IPS-NIHi11 (cell line): ENCODE measurements at regions not wholly inside any gene's neighbourhood (a gene's known extent, or its start where the extent isn't known, plus 50 kb on each side); places are given as distances from the start of the nearest gene placed in this dataset.

ENCODE experiments used
- DNase-seq: peaks from one replicate; pipeline ENCODE4 v3.0.0; 2012; ENCODE audit warnings: mixed read lengths, low spot score

DNA sequence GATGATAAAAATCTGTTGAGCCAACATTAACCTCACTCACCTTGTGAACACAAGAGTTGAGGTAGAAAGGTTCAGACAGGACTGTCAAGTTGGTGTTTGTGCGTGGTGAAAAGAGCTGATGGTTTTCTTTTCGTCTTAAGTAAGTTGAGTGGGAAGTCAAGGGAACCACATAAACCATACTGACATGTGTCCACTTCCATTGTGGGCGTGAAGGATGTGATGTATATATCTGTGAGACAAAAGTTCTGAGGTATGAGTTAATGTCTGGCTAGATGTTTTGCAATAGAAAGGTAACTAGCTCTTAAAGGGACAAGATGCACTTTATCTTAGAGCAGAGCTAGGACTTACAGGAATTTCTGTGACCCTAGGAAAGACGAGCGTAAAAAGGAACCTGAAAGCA is 1272.1 kb upstream of the ADGRB3 start:
- no peak for DNase-seq

DNA sequence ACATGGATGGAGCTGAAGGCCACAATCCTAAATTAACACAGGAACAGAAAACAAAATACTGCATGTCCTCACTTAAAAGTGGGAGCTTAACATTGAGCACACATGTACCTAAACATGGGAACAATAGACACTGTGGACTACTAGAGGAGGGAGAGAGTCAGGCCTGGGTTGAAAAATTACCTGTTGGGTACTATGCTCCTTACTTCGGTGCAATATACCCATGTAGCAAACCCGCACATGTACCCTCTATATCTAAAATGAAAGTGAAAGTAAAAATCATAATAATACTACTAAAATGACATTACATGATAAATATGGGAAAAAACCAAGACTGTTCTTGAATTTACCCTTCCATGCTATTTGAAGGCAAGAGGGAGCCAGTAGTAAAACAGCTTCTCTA is 1273.8 kb upstream of the ADGRB3 start:
- DNase-seq: no peak

DNA sequence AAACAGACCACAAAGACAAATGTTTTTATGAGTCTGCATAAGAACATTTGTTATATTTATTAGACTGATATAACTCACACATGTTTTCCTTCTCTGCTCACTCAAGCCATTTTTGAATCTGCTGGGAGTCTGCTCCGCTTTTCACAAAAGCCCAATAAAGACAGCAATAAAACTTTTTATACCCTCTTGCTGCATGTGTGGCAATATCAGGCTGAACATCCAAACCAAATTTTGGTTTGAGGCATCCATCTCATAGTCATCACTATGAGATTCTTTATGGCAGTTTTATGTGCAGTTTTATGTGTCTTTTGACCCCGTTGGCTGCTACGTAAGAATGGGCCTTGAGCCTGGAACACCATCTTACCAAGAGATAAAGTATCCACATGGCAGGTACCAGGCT is 1276.8 kb upstream of the ADGRB3 start:
- no peak for DNase-seq

DNA sequence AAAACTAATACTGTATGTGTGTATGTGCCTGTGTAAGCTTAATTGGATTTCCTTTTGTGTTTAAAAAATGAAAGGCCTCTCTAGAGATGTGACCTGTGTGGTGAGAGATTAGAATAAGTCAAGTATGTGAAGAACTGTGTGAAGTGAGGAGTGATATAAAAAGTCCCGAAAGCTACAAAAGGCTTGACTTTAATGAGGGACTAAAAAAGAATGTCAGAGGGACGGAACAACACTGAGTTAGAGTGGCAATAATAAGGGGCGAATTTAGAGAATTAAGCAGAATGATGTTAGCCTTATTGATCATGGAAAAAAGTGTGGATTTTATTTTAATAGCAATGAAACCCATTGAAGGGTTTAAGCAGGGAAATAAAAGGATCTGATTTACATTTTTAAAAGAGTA is 1281.2 kb upstream of the ADGRB3 start:
- DNase-seq: no peak

DNA sequence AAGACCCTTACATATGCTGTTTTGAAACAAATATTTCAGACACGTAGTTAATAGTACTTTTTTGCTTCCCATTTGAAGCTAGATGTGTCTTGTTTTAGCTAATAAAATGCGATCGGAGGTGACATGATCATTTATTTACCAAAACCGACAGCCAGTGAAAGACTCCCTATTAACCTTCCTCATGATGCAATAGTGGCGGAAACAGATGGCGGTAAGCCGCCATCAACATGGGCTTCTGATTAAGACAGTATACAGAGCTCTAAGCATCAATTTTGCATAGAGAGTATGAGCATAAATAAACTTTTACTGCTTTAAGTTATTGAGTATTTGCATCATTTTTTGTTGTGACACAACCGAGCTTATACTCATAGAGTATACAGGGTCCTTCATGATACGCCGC is 1282.4 kb upstream of the ADGRB3 start:
- no peak for DNase-seq

DNA sequence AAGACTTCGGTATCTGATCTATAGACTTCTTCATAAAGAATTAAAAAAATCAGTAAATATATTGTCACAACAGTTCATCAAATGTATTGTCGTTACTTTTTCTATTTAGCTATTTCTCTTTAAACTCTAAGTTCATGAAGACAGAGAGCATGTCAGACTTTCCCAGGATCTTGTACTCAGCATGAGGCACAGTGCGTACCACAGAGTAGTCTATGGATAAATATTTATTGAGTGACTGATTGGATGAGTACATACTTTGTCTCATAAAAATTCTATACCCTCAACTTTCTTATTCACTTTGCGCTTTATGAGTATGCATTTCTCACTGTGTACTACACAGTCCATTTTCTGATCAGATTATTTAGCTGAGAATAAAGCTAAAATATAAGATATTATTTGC is 1284.4 kb upstream of the ADGRB3 start:
- DNase-seq: no peak

DNA sequence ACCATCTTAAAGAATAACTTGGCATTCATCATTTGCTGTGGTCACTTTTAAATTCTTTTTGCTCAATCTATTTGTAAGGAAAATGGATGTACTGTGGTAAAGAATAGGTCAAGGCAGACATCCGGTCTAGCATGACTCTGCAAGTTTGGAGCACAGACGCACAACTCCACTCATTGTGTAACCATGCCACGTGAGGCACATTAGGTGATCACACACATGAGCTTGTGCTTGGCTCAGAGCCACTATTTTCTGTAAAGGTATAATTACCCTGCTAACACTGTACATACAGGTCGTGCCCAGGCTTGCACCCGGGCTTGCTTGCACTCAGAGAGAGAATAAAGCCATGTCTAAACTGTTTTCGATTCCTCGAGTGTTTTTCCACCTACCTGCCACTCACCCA is 1289.1 kb upstream of the ADGRB3 start:
- no peak for DNase-seq

DNA sequence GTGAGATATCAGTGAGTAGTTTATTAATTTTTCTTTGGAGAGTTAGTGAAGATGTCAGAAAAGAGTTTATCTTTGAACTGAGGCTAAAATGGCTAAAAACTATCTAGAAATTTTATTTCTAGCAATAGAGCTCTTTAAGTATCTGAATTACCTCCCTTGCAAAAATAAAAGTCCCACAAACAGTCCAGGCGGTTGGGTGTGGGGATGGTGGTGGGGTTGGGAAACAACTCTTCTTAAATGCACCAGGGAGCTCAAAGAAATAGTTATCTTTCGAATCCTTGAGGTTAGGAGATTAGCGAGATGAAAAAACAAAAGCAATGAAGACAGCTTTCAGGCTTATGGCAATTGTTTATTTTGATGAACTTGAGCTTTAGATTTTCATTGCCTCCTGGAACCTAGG is 1299.1 kb upstream of the ADGRB3 start:
- DNase-seq: no peak

DNA sequence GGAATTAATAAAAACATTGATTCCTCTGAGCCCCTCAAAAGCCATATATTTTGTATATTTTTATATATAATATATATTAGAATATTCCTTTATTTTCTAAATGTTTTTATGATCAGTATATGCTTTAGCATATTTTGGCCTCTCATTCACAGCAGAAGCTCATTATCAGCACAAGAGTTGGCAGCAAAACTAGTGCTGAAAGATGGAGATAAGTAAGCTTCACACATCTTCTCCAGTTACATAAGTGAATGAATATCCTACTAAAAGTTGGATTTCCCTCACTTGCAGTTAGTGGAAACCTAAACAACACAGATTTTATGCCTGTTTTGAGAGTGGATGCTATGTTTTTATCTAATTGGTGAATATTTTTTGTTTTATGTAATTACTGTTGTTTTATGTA is 1303.8 kb upstream of the ADGRB3 start:
- no peak for DNase-seq

DNA sequence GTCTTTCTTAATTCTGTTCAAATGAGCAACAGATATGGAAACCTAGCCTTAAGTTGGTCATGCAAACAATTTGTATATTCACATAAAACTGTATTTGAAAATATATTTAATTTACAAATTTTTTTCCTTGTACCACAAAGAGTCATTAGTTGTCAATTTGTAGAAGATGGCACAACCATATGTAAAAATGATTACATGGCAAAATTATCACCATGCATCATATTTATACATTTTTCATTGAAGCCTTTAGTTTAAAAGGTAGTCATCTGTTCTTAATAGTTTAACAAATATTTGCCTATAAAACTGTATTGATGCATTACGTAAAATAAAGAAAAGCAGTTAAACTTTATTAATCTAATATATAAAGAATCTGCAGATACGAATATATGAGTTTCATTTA is 1306.8 kb upstream of the ADGRB3 start:
- no peak for DNase-seq

DNA sequence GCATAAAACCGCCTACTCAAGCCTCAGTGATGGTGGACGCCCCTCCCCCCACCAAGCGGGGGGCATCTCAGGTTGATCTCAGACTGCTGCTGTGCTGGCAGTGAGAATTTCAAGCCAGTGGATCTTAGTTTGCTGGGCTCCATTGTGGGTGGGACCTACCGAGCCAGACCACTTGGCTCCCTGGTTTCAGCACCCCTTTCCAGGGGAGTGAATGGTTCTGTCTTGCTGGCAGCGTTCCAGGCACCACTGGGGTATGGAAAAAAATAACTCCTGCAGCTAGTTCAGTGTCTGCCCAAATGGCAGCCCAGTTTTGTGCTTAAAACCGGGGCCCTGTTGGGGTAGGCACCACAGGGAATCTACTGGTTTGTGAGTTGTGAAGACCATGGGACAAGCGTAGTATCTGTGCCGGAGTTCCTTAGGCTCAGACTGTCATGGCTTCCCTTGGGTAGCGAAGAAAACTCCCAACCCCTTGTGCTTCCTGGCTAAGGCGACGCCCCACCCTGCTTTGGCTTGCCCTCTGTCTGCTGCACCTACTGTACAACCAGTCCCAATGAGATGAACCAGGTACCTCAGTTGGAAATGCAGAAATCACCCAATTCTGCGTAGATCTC is 1334.5 kb upstream of the ADGRB3 start:
- no peak for DNase-seq

DNA sequence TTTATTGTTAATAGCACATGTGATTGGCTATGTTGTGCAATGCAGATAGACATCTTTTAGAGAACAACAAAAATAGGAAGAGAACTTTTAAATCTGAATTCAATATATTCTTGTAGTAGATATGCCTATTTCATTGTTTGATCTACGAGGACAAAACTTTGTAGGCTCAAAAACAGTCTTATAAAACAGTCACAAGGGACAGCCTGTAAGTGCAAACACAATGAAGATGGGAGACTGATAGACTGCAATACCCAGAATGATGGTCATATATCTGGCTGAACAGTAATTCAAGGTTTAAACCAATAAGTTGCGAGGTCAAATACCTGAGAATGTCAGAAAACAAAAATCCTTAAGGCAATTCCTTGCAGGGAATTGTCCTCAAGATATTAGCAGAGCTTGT is 1342.9 kb upstream of the ADGRB3 start:
- DNase-seq: no peak

DNA sequence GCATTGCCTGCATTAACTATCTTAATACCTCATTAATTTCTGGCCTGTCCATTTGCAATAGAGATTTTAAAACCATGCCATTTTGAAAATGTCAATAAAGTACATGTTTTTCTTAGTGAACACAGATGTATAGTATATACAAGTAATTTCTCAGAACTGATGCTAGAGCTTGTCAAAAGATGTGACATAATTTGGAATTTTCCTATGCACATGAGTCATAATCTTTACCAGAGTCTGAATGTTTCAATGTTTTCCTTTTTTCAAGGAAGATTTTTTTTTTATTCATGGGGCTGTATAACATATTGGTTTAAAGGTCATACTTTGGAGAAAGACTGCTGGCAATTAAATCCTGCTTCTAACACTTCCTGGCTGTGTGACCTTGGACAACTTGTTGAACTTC is 1347.5 kb upstream of the ADGRB3 start:
- DNase-seq: no peak

DNA sequence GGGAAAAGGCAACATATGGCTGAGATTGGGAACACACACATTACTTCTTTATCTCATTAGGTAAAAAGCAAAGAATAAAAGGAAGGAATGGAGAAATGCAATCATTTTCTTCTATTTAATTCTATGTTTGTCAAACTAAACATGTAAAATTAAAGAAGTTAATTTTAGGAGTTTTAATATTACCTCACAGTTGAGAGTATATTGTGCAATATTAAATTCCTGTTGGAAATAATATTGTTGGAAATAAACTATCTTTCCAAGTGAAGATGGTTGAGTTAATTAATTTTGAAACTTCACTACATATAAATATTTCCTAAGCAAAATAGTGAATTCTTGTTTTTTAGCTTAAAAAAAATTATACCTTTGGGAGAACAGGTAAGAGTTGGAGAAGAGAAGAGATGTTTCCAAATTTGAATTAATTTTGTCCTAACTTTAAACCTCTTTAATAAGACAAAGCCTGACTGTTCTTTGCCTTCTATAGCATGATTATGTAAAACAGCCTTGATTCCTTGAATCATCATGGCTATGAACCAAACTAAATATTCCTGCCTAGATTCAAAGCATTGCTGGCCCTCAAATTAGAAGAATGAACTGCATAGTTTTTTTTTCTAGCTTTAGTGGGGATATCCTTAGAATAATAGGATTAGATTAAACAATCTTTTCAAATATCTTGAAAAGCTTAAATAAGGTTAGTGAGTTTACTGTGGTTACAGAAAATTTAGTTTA is 1349.1 kb upstream of the ADGRB3 start:
- DNase-seq: no peak

DNA sequence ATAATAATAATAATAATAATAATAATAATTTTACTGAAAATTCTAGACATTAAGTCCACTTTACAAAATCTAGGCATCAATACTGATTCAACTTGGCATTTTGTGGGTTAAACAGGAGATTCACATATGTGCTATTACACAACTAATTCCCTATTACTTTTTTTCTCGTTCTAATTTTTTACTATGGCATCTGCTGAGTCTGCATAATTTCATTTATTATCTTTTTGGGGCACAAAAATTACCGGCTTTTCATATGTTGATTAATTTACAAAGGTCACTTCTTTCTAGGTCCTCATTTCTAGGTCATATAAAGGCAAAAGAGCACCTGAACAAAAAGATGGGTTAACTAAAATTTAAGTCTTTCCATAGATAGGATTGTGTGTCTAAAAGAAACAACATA is 1357.8 kb upstream of the ADGRB3 start:
- no peak for DNase-seq

DNA sequence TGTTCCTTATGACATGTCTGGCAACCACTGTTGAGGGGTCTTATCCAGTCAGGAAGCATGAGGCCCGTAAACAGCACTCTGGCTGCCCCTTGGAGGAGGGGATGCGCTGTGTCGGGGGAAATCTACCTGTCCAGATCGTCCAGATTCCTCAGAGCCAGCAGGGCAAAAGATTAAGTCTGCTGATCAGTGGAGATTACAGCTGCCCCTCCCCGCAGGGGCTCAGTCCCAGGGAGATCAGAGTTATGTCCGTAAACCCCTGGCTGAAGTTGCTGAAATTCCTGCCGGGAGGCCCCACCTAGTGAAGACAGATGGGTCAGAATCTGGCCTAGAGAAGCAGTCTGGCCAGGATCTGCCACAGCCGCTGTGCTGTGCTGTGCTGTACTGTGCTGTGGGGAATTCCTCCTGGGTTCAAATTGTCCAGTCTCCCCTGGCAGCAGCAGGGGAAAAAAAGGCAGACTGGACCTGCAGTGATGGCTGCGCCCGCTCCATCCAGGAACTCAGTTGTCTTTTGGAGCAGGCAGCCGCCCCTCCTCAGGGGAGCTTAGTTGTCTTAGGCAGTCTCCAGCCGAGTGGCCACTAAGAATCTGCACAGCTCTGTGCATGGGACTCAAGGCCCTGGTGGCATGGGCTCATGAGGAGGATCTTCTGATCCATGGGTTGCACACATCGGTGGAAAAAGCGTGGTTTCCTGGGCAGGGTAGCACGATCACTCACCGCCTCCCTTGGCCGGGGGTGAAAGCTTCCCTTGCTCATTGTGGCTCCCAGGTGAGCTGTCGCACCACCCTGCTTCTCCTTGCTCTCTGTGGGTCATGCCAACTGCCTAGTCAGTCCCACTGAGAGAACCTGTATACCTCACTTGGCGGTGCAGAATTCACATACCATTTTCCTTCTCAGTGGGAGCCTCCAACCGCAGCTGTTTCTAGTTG is 1368.8 kb upstream of the ADGRB3 start:
- no peak for DNase-seq

DNA sequence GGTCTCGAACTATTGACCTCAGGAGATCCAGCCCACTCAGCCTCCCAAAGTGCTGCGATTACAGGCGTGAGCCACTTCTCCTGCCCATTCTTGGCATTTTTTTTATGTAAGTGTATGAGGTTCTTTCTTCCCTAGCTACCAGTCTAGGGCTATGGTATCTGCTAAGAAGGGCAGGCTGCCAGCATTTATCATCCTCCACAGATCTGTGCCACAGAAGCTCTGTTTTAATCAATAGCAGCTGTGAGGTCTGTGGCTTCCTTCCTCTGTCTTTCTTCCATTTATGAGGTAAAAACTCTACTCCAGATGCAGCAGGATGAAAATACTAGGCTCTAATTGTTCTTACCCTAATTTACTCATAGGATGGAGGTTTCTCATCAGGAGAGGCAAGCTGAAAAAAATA is 1382.4 kb upstream of the ADGRB3 start:
- DNase-seq: no peak

DNA sequence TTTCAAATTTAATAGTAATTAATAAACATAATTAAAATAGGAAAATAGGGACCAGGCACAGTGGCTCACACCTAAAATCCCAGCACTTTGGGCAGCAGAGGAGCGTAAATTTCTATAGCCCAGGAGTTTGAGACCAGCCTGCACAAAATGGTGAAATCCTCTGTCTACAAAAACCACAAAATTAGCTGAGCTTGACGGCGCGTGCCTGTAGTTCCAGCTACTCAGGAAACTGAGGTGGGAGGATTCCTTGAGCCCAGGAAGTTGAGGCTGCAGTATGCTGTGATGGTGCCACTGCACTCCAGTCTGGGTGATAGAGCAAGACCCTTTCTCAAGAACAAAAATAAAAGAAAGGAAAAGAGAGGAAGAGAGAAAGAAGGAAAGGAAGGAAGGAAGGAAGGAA is 1387.0 kb upstream of the ADGRB3 start:
- no peak for DNase-seq

DNA sequence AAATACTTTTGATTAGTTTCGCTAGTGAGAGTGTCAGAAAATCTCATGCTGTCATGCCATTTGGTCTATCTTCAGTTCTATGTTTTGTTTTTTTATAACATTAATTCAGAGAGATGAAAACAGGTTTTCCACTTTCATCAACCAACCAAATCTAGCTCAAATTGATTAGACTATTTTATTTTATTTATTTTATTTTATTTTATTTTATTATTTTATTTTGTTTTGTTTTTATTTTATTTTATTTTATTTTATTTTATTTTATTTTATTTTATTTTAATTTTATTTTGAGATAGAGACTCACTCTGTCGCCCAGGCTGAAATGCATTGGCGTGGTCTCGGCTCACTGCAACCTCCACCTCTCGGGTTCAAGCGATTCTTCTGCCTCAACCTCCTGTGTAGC is 1391.0 kb upstream of the ADGRB3 start:
- DNase-seq: no peak

DNA sequence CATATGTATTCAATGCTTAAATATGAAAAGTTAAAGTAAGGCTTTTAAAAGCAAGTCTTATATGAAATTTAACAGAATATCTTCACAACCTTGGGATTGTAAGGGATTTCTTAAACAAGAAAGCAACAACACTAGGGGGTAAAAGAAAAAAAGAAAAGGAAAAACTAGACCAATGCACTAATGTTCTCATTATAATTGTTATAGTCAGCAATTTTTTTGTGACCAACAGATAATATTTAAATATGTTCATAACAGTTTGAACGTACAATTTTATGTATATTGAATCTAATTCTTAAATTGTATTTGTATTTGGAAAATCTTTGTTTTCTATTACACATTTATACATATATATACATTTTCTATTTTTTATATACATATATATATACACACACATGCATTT is 1397.8 kb upstream of the ADGRB3 start:
- no peak for DNase-seq

DNA sequence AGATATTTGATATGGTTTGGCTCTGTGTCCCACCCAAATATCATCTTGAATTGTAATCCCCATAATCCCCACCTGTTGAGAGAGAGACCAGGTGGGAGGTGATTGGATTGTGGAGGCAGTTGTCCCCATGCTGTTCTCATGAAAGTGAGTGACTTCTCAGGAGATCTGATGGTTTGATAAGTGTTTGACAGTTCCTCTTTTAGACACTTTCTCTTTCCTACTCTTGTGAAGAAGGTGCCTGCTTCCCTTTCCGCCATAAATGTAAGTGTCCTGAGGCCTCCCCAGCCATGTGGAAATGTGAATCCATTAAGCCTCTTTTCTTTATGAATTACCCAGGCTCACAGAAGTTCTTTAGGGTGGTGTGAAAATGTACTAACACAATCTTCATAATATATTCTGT is 1404.0 kb upstream of the ADGRB3 start:
- no peak for DNase-seq

DNA sequence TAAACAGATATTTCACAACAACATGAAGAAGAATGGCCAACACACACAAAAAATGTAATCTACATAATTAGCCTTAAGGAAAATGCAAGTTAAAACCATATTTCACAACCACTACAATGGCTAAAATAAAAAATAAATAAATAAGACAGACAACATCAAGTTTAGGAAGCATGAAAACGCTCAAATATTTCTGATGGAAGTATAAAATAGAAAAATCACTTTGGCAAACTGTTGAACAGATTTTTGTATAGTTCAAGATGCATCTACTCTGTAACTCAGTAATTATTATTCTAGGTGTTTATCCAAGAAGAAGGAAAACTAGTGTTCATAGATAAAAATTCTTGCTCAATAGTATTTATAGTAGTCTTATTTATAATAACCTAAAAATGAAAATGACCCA is 1410.1 kb upstream of the ADGRB3 start:
- no peak for DNase-seq

DNA sequence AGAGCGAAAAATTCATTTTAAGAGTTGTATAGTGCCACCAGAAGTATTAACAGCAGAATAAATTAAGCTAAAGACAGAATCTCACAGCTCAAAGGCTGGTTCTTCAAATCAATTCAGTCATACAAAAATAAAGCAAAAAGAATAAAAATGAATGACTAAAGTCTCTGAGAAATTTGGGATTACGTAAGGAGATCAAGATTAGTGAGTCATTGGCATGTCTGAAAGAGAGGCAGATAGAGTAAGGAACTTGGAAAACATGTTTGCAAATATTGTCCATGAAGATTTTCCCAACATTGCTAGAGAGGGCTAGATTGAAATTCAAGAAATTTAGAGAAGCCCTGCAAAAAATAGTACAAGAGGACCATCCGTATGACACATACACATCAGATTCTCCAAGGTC is 1413.9 kb upstream of the ADGRB3 start:
- no peak for DNase-seq
